ENCODE measurements at regions not wholly inside any gene's neighbourhood (a gene's known extent, or its start where the extent isn't known, plus 50 kb on each side); places are given as distances from the start of the nearest gene placed in this dataset.

DNA sequence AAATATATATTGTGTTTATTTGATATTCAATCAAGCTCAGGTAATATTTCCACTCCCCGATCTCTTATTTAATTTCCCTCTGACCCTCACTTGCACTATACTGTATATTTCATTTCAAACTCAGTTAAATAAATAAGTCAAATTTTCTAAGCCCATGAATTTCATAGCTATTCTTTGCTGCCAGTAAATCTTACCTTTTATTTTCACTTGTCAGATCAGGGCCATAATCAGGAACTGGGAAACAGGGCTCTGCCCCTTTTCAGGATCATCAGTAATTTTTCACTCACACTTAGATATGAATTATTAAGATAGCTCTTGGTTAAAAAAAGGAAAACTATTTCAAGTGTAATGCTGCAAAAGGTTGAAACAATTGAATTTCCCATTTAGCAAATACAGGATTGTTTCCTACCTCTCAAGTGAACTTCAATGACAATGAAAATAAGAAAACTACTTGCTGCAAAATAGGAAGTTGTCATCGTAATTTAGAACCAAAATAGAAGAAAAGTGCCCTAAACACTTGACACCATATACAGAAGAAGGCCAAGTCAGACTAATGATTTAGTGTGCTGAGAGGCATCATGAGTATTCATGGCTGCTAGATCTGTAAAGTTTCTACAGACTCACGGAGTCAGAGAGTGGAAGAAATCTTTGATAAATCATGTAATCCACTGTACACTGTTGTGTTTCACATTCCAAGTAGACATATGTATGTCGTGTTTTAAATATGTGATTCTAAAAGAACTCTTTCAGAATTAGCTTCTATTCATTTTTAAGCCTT is 316.8 kb upstream of the CNTN5 start:
- no peaks in the 10 kb centered on the region for H3K27me3 ChIP-seq
- no peak overlapping the region for H3K27ac Mint-ChIP-seq

GRCh38 chr11:98710026-98710425 is 310.7 kb upstream of the CNTN5 start:
- no peaks in the 10 kb centered on the region for H3K4me1 Mint-ChIP-seq
- Histone ChIP-seq H3F3A (ENCODE audit: low read depth) (no peaks in the 10 kb centered on the region), H3K27me3 (no peaks in the 10 kb centered on the region), H3K4me3 (no peak overlapping the region), H2AFZ (replicated peaks) (no peak overlapping the region), H3K4me2 (no peak overlapping the region), H3K27ac (no peak overlapping the region), H3K79me2 (ENCODE audit: low read depth) (no peaks in the 10 kb centered on the region), H3K9me3 (ENCODE audit: low read depth) (peaks cover 6% of the 10 kb centered on the region), H4K20me1 (ENCODE audit: low read depth) (no peaks in the 10 kb centered on the region), H3K4me1 (no peaks in the 10 kb centered on the region), H3K9ac (no peak overlapping the region), H3K36me3 (no peaks in the 10 kb centered on the region)
- TF ChIP-seq, protein P1, sequence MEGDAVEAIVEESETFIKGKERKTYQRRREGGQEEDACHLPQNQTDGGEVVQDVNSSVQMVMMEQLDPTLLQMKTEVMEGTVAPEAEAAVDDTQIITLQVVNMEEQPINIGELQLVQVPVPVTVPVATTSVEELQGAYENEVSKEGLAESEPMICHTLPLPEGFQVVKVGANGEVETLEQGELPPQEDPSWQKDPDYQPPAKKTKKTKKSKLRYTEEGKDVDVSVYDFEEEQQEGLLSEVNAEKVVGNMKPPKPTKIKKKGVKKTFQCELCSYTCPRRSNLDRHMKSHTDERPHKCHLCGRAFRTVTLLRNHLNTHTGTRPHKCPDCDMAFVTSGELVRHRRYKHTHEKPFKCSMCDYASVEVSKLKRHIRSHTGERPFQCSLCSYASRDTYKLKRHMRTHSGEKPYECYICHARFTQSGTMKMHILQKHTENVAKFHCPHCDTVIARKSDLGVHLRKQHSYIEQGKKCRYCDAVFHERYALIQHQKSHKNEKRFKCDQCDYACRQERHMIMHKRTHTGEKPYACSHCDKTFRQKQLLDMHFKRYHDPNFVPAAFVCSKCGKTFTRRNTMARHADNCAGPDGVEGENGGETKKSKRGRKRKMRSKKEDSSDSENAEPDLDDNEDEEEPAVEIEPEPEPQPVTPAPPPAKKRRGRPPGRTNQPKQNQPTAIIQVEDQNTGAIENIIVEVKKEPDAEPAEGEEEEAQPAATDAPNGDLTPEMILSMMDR (IDR thresholded peaks at IDR 0.05): no peak
- TF ChIP-seq EZH2phosphoT487 (IDR thresholded peaks at IDR 0.05) (no peak), EZH2 (IDR thresholded peaks at IDR 0.05) (no peak)
- H3K27ac Mint-ChIP-seq: no peak overlapping the region
- peaks cover 20% of the 10 kb centered on the region for H3K9me3 Mint-ChIP-seq
- H3K4me3 Mint-ChIP-seq: no peak overlapping the region
- H3K27me3 Mint-ChIP-seq (ENCODE audit: insufficient read depth, low read depth): peaks cover 2% of the 10 kb centered on the region
- peaks cover 2% of the 10 kb centered on the region for H3K36me3 Mint-ChIP-seq
- DNase-seq (ENCODE audit: low spot score): no peak

More for the DNA sequence above, 316.8 kb upstream of the CNTN5 start:
- H3K9me3 ChIP-seq (ENCODE audit: low read depth): no peaks in the 10 kb centered on the region
- H3K36me3 Mint-ChIP-seq: no peaks in the 10 kb centered on the region
- H3K27ac ChIP-seq: no peak overlapping the region
- no peaks in the 10 kb centered on the region for H3F3A ChIP-seq (ENCODE audit: low read depth)
- H4K20me1 ChIP-seq (ENCODE audit: low read depth): no peaks in the 10 kb centered on the region
- DNase-seq (ENCODE audit: low spot score): no peak
- H3K4me3 Mint-ChIP-seq: no peak overlapping the region
- no peak overlapping the region for H3K4me3 ChIP-seq
- H3K9ac ChIP-seq: no peak overlapping the region
- no peaks in the 10 kb centered on the region for H3K79me2 ChIP-seq (ENCODE audit: low read depth)
- no peaks in the 10 kb centered on the region for H3K4me1 Mint-ChIP-seq
- TF ChIP-seq EZH2phosphoT487 (IDR thresholded peaks at IDR 0.05) (no peak), EZH2 (IDR thresholded peaks at IDR 0.05) (no peak)
- TF ChIP-seq, protein P1 (IDR thresholded peaks at IDR 0.05): no peak
- no peaks in the 10 kb centered on the region for H3K9me3 Mint-ChIP-seq
- H3K4me1 ChIP-seq: no peaks in the 10 kb centered on the region
- H3K36me3 ChIP-seq: no peaks in the 10 kb centered on the region
- H3K4me2 ChIP-seq: no peak overlapping the region
- H2AFZ ChIP-seq (replicated peaks): no peak overlapping the region
- no peaks in the 10 kb centered on the region for H3K27me3 Mint-ChIP-seq (ENCODE audit: insufficient read depth, low read depth)

DNA sequence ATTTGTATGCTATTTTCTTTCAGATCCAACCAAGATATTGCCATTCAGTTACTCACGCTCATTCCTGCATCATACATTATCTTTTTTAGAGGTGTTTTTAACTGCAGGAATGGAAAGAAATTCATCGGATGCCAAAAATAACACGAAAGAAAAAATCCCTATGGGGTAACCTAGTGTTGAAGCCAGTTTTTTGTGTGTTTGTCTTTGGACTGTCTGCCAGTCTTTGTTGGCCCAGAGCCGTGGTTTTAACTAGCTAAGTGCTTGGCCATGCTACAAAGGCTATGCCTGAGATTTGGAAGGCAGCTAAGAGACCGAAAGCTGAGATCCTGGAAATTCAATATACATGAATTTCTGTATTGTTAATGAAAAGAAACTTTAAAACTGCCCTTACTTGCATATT is 309.8 kb upstream of the CNTN5 start:
- peaks cover 2% of the 10 kb centered on the region for H3K27me3 Mint-ChIP-seq (ENCODE audit: insufficient read depth, low read depth)
- peak; percentile 15 for DNase-seq (ENCODE audit: low spot score)
- Histone ChIP-seq H3K27ac (no peak overlapping the region), H3K9me3 (ENCODE audit: low read depth) (peaks cover 6% of the 10 kb centered on the region), H4K20me1 (ENCODE audit: low read depth) (no peaks in the 10 kb centered on the region), H3F3A (ENCODE audit: low read depth) (no peaks in the 10 kb centered on the region), H3K36me3 (no peaks in the 10 kb centered on the region), H2AFZ (replicated peaks) (no peak overlapping the region), H3K4me1 (no peaks in the 10 kb centered on the region), H3K27me3 (no peaks in the 10 kb centered on the region), H3K4me3 (no peak overlapping the region), H3K79me2 (ENCODE audit: low read depth) (no peaks in the 10 kb centered on the region), H3K9ac (no peak overlapping the region), H3K4me2 (no peak overlapping the region)
- TF ChIP-seq EZH2phosphoT487 (IDR thresholded peaks at IDR 0.05) (no peak), EZH2 (IDR thresholded peaks at IDR 0.05) (no peak)
- TF ChIP-seq, protein P1 (IDR thresholded peaks at IDR 0.05): no peak
- H3K4me3 Mint-ChIP-seq: no peak overlapping the region
- peaks cover 24% of the 10 kb centered on the region for H3K9me3 Mint-ChIP-seq
- H3K36me3 Mint-ChIP-seq: peaks cover 2% of the 10 kb centered on the region
- H3K27ac Mint-ChIP-seq: no peak overlapping the region
- H3K4me1 Mint-ChIP-seq: no peaks in the 10 kb centered on the region
